GM12864 (cell line): ENCODE measurements at regions not wholly inside any gene's neighbourhood (a gene's known extent, or its start where the extent isn't known, plus 50 kb on each side); places are given as distances from the start of the nearest gene placed in this dataset.

Experiments used
- DNase-seq: peaks from one replicate; pipeline ENCODE4 v3.0.0-alpha.2; 2011; ENCODE audit warnings: low read depth
- H3K4me3 ChIP-seq: 2 replicates; pipeline ENCODE4 v1.5.1; 2011; ENCODE audit warnings: mild to moderate bottlenecking, low read depth, low read length, control low read depth
- TF ChIP-seq, protein P1 (sequence below): IDR thresholded peaks from 2 replicates; pipeline ENCODE4 v1.5.1; 2011; ENCODE audit warnings: low read depth, mild to moderate bottlenecking, moderate library complexity, low read length, control low read depth, inconsistent platforms; ENCODE audit errors: missing control alignments

DNA sequence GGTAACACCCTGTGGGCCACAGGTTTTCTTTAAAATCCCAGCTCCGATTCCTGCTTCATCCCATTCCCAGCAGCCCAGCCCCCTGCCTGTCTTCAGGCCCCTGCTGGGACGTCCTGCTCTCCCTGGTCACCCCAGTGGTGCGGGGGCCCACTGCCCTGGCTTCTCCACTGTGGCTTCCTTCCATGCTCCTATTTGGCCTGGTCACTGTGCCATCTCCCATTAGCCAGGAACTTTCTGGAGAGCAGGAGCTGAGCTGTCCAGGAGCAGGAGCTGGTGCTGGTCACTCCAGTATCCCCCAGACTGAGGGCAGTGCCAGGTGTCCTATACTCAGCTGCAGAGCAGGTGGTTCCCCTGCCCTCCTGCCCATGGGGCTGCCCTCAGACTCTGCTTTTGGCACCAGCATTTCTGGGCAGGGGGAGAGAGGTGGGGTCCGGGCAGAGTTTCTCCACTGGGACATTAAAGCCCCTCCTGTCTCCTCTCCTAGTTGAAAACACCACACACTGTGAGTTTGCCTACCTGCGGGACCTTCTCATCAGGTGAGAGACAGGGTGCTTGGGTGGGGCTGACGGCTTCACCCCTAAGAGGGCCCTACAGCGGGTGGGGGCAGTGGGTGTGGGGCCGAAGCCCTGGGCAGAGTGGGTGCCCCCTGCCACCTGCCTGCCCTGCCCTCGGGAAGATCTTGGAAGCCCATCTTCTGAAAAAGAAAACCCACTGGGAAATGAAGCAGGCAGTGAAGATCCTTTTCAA, 356.2 kb downstream of the SEC14L1 start:
- no peak for DNase-seq
- H3K4me3 ChIP-seq: no peak overlapping the region
- TF ChIP-seq, protein P1, sequence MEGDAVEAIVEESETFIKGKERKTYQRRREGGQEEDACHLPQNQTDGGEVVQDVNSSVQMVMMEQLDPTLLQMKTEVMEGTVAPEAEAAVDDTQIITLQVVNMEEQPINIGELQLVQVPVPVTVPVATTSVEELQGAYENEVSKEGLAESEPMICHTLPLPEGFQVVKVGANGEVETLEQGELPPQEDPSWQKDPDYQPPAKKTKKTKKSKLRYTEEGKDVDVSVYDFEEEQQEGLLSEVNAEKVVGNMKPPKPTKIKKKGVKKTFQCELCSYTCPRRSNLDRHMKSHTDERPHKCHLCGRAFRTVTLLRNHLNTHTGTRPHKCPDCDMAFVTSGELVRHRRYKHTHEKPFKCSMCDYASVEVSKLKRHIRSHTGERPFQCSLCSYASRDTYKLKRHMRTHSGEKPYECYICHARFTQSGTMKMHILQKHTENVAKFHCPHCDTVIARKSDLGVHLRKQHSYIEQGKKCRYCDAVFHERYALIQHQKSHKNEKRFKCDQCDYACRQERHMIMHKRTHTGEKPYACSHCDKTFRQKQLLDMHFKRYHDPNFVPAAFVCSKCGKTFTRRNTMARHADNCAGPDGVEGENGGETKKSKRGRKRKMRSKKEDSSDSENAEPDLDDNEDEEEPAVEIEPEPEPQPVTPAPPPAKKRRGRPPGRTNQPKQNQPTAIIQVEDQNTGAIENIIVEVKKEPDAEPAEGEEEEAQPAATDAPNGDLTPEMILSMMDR: no peak

DNA sequence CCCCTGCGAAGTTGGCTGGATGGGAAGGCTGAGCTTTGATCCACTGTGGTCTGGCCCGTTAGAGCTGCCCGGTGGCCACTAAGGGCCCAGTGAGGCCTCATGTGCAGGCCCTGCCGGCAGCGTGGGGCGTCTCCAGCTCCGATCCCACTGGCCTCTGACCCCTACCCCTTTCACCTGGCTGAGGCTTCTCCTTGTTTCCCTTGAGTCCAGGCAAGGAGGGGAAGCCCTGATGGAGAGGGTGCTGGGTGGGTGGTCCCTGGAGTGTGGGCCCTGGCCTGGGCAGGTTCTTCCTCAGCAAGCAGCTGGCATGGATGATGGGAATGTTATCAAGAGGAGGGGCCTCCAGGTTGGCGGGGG, 356.8 kb downstream of the SEC14L1 start:
- TF ChIP-seq, protein P1: no peak
- no peak for DNase-seq
- no peak overlapping the region for H3K4me3 ChIP-seq

DNA sequence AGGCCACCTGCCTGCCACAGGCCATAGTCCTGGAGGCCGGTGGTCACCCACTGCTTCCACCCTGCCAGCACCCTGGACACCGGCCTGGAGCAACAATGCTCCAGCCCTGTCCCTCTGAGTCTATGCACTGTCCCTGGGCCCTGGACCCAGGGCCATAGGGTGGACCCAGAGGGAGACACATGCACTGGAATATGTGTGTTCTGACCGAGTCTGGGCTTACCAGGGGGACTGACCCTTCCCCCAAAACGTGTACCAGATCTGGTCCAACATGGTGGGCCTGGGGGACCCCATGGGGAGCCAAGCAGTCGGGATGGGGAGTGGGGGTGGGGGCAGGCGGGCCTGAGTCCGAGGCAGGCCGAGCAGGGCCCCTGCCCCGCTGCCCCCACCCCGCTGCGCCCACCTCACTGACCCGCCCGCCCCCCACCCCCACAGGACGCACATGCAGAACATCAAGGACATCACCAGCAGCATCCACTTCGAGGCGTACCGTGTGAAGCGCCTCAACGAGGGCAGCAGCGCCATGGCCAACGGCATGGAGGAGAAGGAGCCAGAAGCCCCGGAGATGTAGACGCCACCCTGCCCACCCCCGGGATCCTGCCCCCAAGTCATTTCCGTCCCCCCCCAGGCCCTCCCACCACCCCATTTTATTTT, 357.4 kb downstream of the SEC14L1 start:
- TF ChIP-seq, protein P1: no peak
- no peak for DNase-seq
- H3K4me3 ChIP-seq: no peak overlapping the region

DNA sequence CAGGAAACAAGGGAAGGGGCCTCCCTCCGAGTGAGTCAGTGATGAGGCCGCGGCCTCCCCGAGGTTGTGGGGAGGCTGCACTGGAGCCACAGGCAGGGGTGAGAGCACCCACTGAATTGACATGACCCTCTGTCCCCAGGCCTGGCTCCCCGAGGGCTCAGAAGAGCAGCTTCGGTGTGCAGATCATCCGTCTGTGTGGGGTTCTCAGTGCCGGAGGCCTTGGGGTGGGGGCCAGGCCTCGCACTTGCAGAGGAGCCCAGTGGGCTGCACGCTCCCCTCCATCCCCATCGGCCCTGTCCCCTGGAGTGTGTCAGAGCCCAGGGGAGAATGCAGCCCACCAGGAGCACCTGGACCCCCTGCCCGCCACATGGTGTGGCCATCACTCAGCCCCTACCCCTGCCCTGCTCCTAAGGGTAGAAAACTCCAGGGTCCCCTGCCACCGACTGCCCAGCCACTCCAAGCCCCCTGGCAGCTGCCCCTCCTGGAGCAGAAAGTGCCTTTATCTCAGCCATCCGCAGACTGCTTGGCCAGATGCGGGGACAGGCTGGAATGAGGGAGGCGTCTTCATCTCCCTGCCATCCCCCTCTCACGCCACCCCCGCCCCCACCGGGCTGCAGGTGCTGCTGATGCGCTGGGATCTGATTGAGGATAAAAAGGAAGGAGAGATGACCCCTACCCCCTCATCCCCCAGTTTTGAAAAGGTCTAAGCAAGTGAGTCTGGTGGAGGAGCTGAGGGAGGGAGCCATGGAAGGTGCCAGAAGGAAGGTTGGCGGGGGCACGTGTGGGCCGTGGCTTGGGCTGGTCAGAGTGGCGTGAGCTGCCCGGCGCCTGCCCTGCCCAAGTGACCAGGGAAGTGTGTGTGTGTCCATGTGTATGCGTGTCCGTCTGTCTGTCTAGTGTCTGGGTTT, 358.3 kb downstream of the SEC14L1 start:
- TF ChIP-seq, protein P1: no peak
- no peak for DNase-seq
- no peak overlapping the region for H3K4me3 ChIP-seq

DNA sequence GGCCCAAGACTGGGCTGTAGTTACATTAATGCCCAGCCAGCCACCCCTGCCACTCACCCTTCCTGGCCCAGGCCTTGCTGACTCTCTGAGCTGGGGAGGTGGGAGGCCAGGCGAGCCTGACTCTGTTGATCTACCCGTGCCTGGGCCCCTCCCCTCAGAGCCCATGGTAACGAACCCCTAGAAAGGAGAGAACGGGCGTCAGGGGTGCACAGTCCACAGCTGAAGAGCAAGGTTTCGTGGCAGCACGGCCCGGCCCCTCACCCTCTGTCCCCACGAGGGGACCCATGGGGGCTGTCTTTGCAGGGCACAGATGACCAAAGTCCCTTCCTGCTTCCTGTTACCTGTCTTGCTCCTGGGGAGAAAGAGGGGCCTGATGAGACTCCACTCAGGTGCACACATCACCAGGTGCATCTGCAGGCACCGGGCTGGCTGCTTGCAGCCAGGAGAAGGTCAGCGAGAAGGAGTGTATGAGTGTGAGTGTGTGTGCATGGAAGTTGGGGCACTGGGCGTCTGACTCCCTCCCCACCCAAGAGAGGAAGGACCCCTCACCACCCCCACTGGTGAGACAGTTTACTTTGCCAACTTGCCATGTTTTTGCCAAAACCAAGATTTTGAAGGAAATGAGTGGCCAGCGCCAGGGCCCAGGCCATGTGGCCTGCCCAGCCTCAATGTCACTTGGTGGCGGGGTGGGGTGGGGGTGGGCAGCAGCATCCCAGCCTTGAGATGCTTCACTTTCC, 359.1 kb downstream of the SEC14L1 start:
- TF ChIP-seq, protein P1: no peak
- DNase-seq: no peak
- no peak overlapping the region for H3K4me3 ChIP-seq

DNA sequence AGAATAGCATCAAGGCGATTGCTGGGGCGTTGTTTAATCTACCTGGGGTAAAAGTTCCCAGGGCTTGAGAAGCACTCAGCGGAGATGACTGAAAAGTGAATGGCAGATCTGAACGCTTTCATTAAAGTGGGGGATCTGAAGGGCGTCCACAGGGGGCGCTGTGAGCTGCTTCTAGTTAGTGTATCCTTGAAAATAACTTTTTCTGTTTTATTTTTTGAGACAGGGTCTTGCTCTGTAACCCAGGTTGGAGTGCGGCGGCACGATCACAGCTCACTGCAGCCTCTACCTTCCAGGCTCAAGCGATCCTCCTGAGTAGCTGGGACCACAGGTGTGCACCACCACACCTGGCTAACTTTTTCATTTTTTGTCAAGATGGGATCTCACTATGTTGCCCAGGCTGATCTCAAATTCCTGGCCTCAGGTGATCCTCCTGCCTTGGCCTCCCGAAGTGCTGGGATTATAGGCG, 360.4 kb downstream of the SEC14L1 start:
- TF ChIP-seq, protein P1: peak; percentile 33
- no peak overlapping the region for H3K4me3 ChIP-seq
- no peak for DNase-seq
